Liver (tissue), 3 donors: ENCODE measurements at regions not wholly inside any gene's neighbourhood (a gene's known extent, or its start where the extent isn't known, plus 50 kb on each side); places are given as distances from the start of the nearest gene placed in this dataset.

Source experiments
- CTCF ChIP-seq: fragments of 150-350 bp; IDR thresholded peaks from 2 replicates; pipeline ENCODE4 v1.5.1; 2017; ENCODE audit warnings: improper control_type of control experiment, low read depth, low read length; ENCODE audit not compliant: missing input control
- RAD21 ChIP-seq, 2 donors: IDR thresholded peaks; 2 replicates each; pipeline ENCODE4 v1.6.1; 2016; ENCODE audit warnings: antibody characterized with exemption in 2 of 2, mild to moderate bottlenecking in 2 of 2
- YY1 ChIP-seq: IDR thresholded peaks from 2 replicates; pipeline ENCODE4 v1.6.1; 2016; ENCODE audit warnings: antibody characterized with exemption, mild to moderate bottlenecking
- donor health status: healthy.
- donor health status: healthy.

- no peak for TF ChIP-seq CTCF
- no peak for TF ChIP-seq YY1
- TF ChIP-seq RAD21 (IDR thresholded peaks at IDR 0.05), result no peak
Measured at GRCh38 chr11:91170711-91171110, 947.9 kb upstream of the CHORDC1 start.
